HCT116 (cell line): ENCODE measurements at regions not wholly inside any gene's neighbourhood (a gene's known extent, or its start where the extent isn't known, plus 50 kb on each side); places are given as distances from the start of the nearest gene placed in this dataset.

Source experiments
- ATAC-seq: fragments of 200-7000 bp; cut with Tn5 transposase; 2 replicates; pipeline ENCODE4 v1.9.1; 2020; ENCODE audit warnings: mild to moderate bottlenecking, moderate library complexity
- BruUV-seq: library from RNA; stranded (reverse); fragments of 400-500 nt; replicated peaks from 2 replicates; lab custom pipeline; 2021; lab: Mats Ljungman, UMichigan
- CTCF ChIA-PET: fragments of 300-600 bp; sonication (Branson Sonifier 250); formaldehyde crosslinking; loops from one replicate; lab custom pipeline; 2021; ENCODE audit warnings: antibody characterized with exemption; lab: Charles Lee
- POLR2A ChIA-PET: fragments of 300-600, 350-600 bp; sonication (Branson Sonifier 250); formaldehyde crosslinking; loops from one replicate; lab custom pipeline; 2021; ENCODE audit warnings: antibody characterized with exemption; lab: Charles Lee
- RAD21 ChIA-PET, 2 experiments: fragments of 300-600 bp; sonication (Branson Sonifier 250); formaldehyde crosslinking; loops; one replicate each; lab custom pipeline; 2023; ENCODE audit warnings: low total read pairs in 2 of 2; ENCODE audit not compliant: uncharacterized antibody in 2 of 2, unreplicated experiment in 2 of 2, low non-redundant PET in 1 of 2; lab: Charles Lee
- DNase-seq: peaks from one replicate; pipeline ENCODE4 v3.0.0-alpha.2; 2010; ENCODE audit warnings: low read depth, low spot score
- H2AFZ ChIP-seq: fragments of 200-600 bp; shearing (Covaris generic), sonication (generic); 2 replicates; pipeline ENCODE4 v1.6.1; 2017; ENCODE audit warnings: low read depth, mixed run types, mixed read lengths, antibody characterized with exemption, low read length; ENCODE audit not compliant: poor library complexity, severe bottlenecking
- H3K27ac ChIP-seq: 2 replicates; pipeline ENCODE4 v1.5.1; 2012; ENCODE audit warnings: low read depth, low read length
- H3K27me3 ChIP-seq: fragments of 200-600 bp; sonication (generic); 2 replicates; pipeline ENCODE4 v1.6.1; 2016; ENCODE audit warnings: mixed run types, low read length, mixed read lengths; ENCODE audit not compliant: insufficient read depth
- H3K36me3 ChIP-seq, 2 experiments: fragments of 200-500 bp in 1 of 2; fragments of 200-600 bp in 1 of 2; sonication (Bioruptor generic) in 1 of 2; sonication (generic) in 1 of 2; 2 replicates each; pipeline versions ENCODE4 v1.5.1 to v1.6.1; 2014 to 2016; ENCODE audit warnings: low read length in 2 of 2, inconsistent platforms in 1 of 2, mixed read lengths in 1 of 2, mixed run types in 1 of 2; ENCODE audit not compliant: insufficient read depth in 2 of 2, control insufficient read depth in 1 of 2
- H3K4me1 ChIP-seq, 2 experiments: fragments of 200-600 bp in 1 of 2; sonication (generic) in 1 of 2; 2 replicates each; pipeline versions ENCODE4 v1.5.1 to v1.6.1; 2012 to 2017; ENCODE audit warnings: low read length in 2 of 2, inconsistent platforms in 1 of 2, mild to moderate bottlenecking in 1 of 2, mixed read lengths in 1 of 2, mixed run types in 1 of 2, moderate library complexity in 1 of 2; ENCODE audit not compliant: insufficient read depth in 2 of 2, control insufficient read depth in 1 of 2
- H3K4me2 ChIP-seq: fragments of 200-600 bp; sonication (generic); 2 replicates; pipeline ENCODE4 v1.6.1; 2017; ENCODE audit warnings: mixed run types, low read length, mixed read lengths
- H3K4me3 ChIP-seq, 2 experiments: fragments of 200-600 bp in 1 of 2; sonication (generic) in 1 of 2; replicated peaks in 1 of 2; 2 replicates each; pipeline ENCODE4 v1.5.1; 2011 to 2016; ENCODE audit warnings: low read length in 2 of 2, control low read depth in 1 of 2, low read depth in 1 of 2, mild to moderate bottlenecking in 1 of 2, mixed read lengths in 1 of 2, mixed run types in 1 of 2
- H3K79me2 ChIP-seq: fragments of 200-600 bp; sonication (generic); 2 replicates; pipeline ENCODE4 v1.6.1; 2017; ENCODE audit warnings: mild to moderate bottlenecking, mixed run types, low read length, moderate library complexity, mixed read lengths; ENCODE audit not compliant: insufficient read depth
- H3K9ac ChIP-seq: fragments of 200-600 bp; sonication (generic); 2 replicates; pipeline ENCODE4 v1.6.1; 2016; ENCODE audit warnings: low read length, mixed read lengths
- H3K9me2 ChIP-seq: fragments of 200-600 bp; sonication (generic), shearing (Covaris generic); 2 replicates; pipeline ENCODE4 v1.6.1; 2017; ENCODE audit warnings: mixed run types, mild to moderate bottlenecking, moderate library complexity; ENCODE audit not compliant: insufficient read depth
- H3K9me3 ChIP-seq, 2 experiments: fragments of 200-500 bp in 1 of 2; fragments of 200-600 bp in 1 of 2; sonication (Bioruptor generic) in 1 of 2; sonication (generic) in 1 of 2; 2 replicates each; pipeline ENCODE4 v1.6.1; 2014 to 2017; ENCODE audit warnings: low read length in 2 of 2, mixed read lengths in 2 of 2, inconsistent platforms in 1 of 2, low read depth in 1 of 2, mild to moderate bottlenecking in 1 of 2, mixed run types in 1 of 2, moderate library complexity in 1 of 2; ENCODE audit not compliant: control insufficient read depth in 1 of 2, insufficient read depth in 1 of 2
- H4K20me1 ChIP-seq: fragments of 200-600 bp; sonication (generic), shearing (Covaris generic); 2 replicates; pipeline ENCODE4 v1.6.1; 2017; ENCODE audit warnings: mixed run types, mild to moderate bottlenecking, moderate library complexity; ENCODE audit not compliant: insufficient read depth
- CBX3 ChIP-seq: IDR thresholded peaks from 2 replicates; pipeline ENCODE4 v1.6.1; 2012; ENCODE audit warnings: low read depth
- CEBPB ChIP-seq: IDR thresholded peaks from 2 replicates; pipeline ENCODE4 v1.6.1; 2012; ENCODE audit warnings: low read depth
- EGR1 ChIP-seq: IDR thresholded peaks from 2 replicates; pipeline ENCODE4 v1.6.1; 2012; ENCODE audit warnings: low read depth
- ELF1 ChIP-seq: IDR thresholded peaks from 2 replicates; pipeline ENCODE4 v1.6.1; 2012; ENCODE audit warnings: low read depth, borderline replicate concordance
- EZH2phosphoT487 ChIP-seq: fragments of 200-600 bp; IDR thresholded peaks from 2 replicates; pipeline ENCODE4 v1.6.1; 2018; ENCODE audit warnings: antibody characterized with exemption, borderline replicate concordance
- POLR2A ChIP-seq: IDR thresholded peaks from 2 replicates; pipeline ENCODE4 v1.7.0; 2011; ENCODE audit warnings: borderline replicate concordance; ENCODE audit not compliant: insufficient read depth, insufficient read length; ENCODE audit errors: extremely low read depth
- POLR2AphosphoS5 ChIP-seq: IDR thresholded peaks from 2 replicates; pipeline ENCODE4 v1.6.1; 2011; ENCODE audit warnings: mild to moderate bottlenecking, low read depth, low read length, moderate library complexity
- RAD21 ChIP-seq: IDR thresholded peaks from 2 replicates; pipeline ENCODE4 v1.6.1; 2012; ENCODE audit warnings: low read depth, mild to moderate bottlenecking
- SIN3A ChIP-seq: IDR thresholded peaks from 2 replicates; pipeline ENCODE4 v1.6.1; 2012; ENCODE audit warnings: low read depth
- SRF ChIP-seq: IDR thresholded peaks from 2 replicates; pipeline ENCODE4 v1.6.1; 2012; ENCODE audit warnings: low read depth
- YY1 ChIP-seq: IDR thresholded peaks from 2 replicates; pipeline ENCODE4 v1.6.1; 2011; ENCODE audit warnings: low read length, low read depth, moderate library complexity, mild to moderate bottlenecking; ENCODE audit not compliant: insufficient replicate concordance; ENCODE audit errors: extremely low read depth
- ZNF274 ChIP-seq: fragments of 200-500 bp; sonication (Bioruptor generic); IDR thresholded peaks from 2 replicates; pipeline ENCODE4 v1.6.1; 2014; ENCODE audit warnings: mild to moderate bottlenecking, low read depth, low read length, inconsistent platforms
- intact Hi-C: fragments of 100-400 bp; cut with micrococcal nuclease; formaldehyde crosslinking; loops from 2 replicates; pipeline ENCODE4 v1.10.0; 2022
- TF ChIP-seq, protein P1 (sequence below): IDR thresholded peaks from 2 replicates; pipeline ENCODE4 v1.6.1; 2011; ENCODE audit warnings: mild to moderate bottlenecking, low read length, moderate library complexity; ENCODE audit not compliant: insufficient replicate concordance; ENCODE audit errors: extremely low read depth
- TF ChIP-seq, protein P2 (sequence below), 3 experiments: fragments of 200-600 bp in 1 of 3; sonication (generic) in 1 of 3; IDR thresholded peaks in 2 of 3; conservative IDR thresholded peaks in 1 of 3; 2 replicates each; pipeline ENCODE4 v1.5.1; 2012 to 2017; ENCODE audit warnings: low read depth in 2 of 3, low read length in 2 of 3, antibody characterized with exemption in 1 of 3, borderline replicate concordance in 1 of 3, control low read depth in 1 of 3, mild to moderate bottlenecking in 1 of 3, mixed read lengths in 1 of 3, mixed run types in 1 of 3, moderate library complexity in 1 of 3; ENCODE audit not compliant: insufficient read depth in 1 of 3

DNA sequence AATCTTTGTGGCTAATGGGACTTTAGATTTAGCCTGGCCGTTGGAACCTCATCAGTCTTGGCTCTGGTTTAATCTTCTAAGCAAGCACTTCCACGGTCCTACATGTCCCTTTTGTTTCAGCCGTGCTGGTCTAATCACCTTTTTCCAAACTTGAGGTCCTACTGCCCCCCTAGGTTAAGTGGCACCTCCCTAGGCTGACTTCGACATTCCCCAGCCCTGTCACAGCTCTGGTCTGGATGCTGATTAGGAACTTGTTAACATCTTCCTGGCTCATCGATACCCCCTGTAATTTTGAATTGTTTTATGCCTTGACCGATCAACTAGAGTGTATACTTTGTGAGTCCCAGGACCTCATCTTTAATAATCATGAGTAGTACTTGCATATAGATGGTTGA is 56.6 kb downstream of the OTOR start:
- intact Hi-C loops: loop anchor here (1.0 to 2.0 kb wide), 3 partner anchors 17 to 627 kb away; no protein-coding TSS in a partner anchor
- Histone ChIP-seq H3K4me2 (no peak overlapping the region), H3K36me3 (no peaks in the 10 kb centered on the region), H3K9me2 (no peaks in the 10 kb centered on the region), H3K9me3 (no peaks in the 10 kb centered on the region), H3K79me2 (no peaks in the 10 kb centered on the region), H3K4me3 (no peak overlapping the region), H3K27ac (no peak overlapping the region), H3K9ac (no peak overlapping the region), H3K27me3 (peaks cover 45% of the 10 kb centered on the region), H2AFZ (no peak overlapping the region), H4K20me1 (no peaks in the 10 kb centered on the region), H3K4me1 (no peaks in the 10 kb centered on the region)
- ChIA-PET POLR2A (no interaction called here), CTCF (interaction anchor here (1.4 to 2.2 kb wide), 4 partner anchors 17 to 648 kb away, joined by 3 to 65 read pairs (median 8); no protein-coding TSS in a partner anchor), RAD21 (interaction anchor here in 1 of 2 experiments (0.7 to 1.6 kb wide), 2 partner anchors 16 to 626 kb away, joined by 3 to 7 read pairs; no protein-coding TSS in a partner anchor)
- no peak for TF ChIP-seq POLR2A
- TF ChIP-seq EZH2phosphoT487: no peak
- TF ChIP-seq SRF: no peak
- TF ChIP-seq, protein P1, sequence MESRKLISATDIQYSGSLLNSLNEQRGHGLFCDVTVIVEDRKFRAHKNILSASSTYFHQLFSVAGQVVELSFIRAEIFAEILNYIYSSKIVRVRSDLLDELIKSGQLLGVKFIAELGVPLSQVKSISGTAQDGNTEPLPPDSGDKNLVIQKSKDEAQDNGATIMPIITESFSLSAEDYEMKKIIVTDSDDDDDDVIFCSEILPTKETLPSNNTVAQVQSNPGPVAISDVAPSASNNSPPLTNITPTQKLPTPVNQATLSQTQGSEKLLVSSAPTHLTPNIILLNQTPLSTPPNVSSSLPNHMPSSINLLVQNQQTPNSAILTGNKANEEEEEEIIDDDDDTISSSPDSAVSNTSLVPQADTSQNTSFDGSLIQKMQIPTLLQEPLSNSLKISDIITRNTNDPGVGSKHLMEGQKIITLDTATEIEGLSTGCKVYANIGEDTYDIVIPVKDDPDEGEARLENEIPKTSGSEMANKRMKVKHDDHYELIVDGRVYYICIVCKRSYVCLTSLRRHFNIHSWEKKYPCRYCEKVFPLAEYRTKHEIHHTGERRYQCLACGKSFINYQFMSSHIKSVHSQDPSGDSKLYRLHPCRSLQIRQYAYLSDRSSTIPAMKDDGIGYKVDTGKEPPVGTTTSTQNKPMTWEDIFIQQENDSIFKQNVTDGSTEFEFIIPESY: no peak
- TF ChIP-seq POLR2AphosphoS5: no peak
- TF ChIP-seq ELF1: no peak
- no peak for TF ChIP-seq CEBPB
- TF ChIP-seq SIN3A: no peak
- no peak for TF ChIP-seq YY1
- no peak for TF ChIP-seq CBX3
- TF ChIP-seq EGR1: no peak
- TF ChIP-seq, protein P2, sequence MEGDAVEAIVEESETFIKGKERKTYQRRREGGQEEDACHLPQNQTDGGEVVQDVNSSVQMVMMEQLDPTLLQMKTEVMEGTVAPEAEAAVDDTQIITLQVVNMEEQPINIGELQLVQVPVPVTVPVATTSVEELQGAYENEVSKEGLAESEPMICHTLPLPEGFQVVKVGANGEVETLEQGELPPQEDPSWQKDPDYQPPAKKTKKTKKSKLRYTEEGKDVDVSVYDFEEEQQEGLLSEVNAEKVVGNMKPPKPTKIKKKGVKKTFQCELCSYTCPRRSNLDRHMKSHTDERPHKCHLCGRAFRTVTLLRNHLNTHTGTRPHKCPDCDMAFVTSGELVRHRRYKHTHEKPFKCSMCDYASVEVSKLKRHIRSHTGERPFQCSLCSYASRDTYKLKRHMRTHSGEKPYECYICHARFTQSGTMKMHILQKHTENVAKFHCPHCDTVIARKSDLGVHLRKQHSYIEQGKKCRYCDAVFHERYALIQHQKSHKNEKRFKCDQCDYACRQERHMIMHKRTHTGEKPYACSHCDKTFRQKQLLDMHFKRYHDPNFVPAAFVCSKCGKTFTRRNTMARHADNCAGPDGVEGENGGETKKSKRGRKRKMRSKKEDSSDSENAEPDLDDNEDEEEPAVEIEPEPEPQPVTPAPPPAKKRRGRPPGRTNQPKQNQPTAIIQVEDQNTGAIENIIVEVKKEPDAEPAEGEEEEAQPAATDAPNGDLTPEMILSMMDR (IDR thresholded peaks at IDR 0.05 in 2 of 3, conservative IDR thresholded peaks at IDR 0.05 in 1 of 3; ENCODE audit: borderline replicate concordance in 1 of 3, insufficient read depth in 1 of 3, low read depth in 2 of 3, low read length in 2 of 3): no peak
- no peak for TF ChIP-seq RAD21
- TF ChIP-seq ZNF274: no peak
- no TSS peak for BruUV-seq
- ATAC-seq (no peak), DNase-seq (no peak)
